ENCODE measurements at regions not wholly inside any gene's neighbourhood (a gene's known extent, or its start where the extent isn't known, plus 50 kb on each side); places are given as distances from the start of the nearest gene placed in this dataset.

DNA sequence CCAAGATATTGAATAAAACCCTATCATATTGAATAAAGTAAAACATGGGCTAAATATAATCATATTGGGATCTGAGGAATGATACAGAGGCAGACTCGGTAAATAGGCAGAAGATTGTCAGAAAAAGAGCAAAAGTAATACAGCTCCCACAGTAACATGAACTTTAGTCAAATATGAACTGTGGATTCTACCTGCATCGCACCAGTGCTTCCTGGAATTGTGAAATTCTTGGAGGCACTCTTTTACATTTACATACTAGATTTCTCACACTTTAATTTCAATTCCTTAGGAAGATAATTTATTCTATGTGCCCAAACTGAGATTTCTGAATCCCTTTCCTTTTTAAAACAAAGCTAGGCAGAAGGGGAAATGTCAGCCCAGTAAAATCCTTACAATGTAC is 325.1 kb upstream of the SLC39A10 start:
- TF ChIP-seq EZH2 (optimal IDR thresholded peaks at IDR 0.05; ENCODE audit: low read depth, low read length), result no peak
- TF ChIP-seq, protein P1, sequence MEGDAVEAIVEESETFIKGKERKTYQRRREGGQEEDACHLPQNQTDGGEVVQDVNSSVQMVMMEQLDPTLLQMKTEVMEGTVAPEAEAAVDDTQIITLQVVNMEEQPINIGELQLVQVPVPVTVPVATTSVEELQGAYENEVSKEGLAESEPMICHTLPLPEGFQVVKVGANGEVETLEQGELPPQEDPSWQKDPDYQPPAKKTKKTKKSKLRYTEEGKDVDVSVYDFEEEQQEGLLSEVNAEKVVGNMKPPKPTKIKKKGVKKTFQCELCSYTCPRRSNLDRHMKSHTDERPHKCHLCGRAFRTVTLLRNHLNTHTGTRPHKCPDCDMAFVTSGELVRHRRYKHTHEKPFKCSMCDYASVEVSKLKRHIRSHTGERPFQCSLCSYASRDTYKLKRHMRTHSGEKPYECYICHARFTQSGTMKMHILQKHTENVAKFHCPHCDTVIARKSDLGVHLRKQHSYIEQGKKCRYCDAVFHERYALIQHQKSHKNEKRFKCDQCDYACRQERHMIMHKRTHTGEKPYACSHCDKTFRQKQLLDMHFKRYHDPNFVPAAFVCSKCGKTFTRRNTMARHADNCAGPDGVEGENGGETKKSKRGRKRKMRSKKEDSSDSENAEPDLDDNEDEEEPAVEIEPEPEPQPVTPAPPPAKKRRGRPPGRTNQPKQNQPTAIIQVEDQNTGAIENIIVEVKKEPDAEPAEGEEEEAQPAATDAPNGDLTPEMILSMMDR (IDR thresholded peaks at IDR 0.05; ENCODE audit: low read length), result no peak
